Peyer's patch (tissue), 4 donors: ENCODE measurements at regions not wholly inside any gene's neighbourhood (a gene's known extent, or its start where the extent isn't known, plus 50 kb on each side); places are given as distances from the start of the nearest gene placed in this dataset.

Source experiments
- DNase-seq, 3 donors: peaks; one replicate each; pipeline ENCODE4 v3.0.0-alpha.2; 2017 to 2019
- H3K27ac ChIP-seq, 4 donors: fragments of 200-600 bp; sonication (generic); one replicate each; pipeline ENCODE4 v1.5.1; 2016 to 2019
- H3K27me3 ChIP-seq, 2 donors: fragments of 200-600 bp; sonication (generic); one replicate each; pipeline ENCODE4 v1.5.1; 2019
- H3K36me3 ChIP-seq, 3 donors: fragments of 200-600 bp; sonication (generic); one replicate each; pipeline ENCODE4 v1.5.1; 2016 to 2019
- H3K4me1 ChIP-seq, 4 donors: fragments of 200-600 bp; sonication (generic); one replicate each; pipeline ENCODE4 v1.5.1; 2016 to 2019
- H3K4me3 ChIP-seq, 4 donors: fragments of 200-600 bp; sonication (generic); 1 replicate in 3 of 4; 2 replicates in 1 of 4; pipeline ENCODE4 v1.5.1; 2016 to 2019; ENCODE audit warnings: mild to moderate bottlenecking in 1 of 4
- H3K9me3 ChIP-seq, 4 donors: fragments of 200-600 bp; sonication (generic); one replicate each; pipeline ENCODE4 v1.5.1; 2016 to 2019; ENCODE audit warnings: mild to moderate bottlenecking in 1 of 4
- CTCF ChIP-seq, 6 experiments: fragments of 450-650 bp in 4 of 6; fragments of 200-600 bp in 2 of 6; sonication (generic) in 1 of 6; IDR thresholded peaks; one replicate each; pipeline ENCODE4 v1.5.1; 2017 to 2019; ENCODE audit warnings: antibody characterized with exemption in 6 of 6, mild to moderate bottlenecking in 3 of 6, moderate library complexity in 1 of 6
- POLR2A ChIP-seq, 2 donors: fragments of 450-650 bp; IDR thresholded peaks; one replicate each; pipeline ENCODE4 v1.5.1; 2017; ENCODE audit warnings: antibody characterized with exemption in 2 of 2, mild to moderate bottlenecking in 2 of 2, moderate library complexity in 2 of 2

- Histone ChIP-seq H3K27me3 (no peaks in the 10 kb centered on the region), H3K4me3 (no peak overlapping the region), H3K9me3 (no peaks in the 10 kb centered on the region), H3K27ac (no peak overlapping the region), H3K36me3 (peaks cover 0 to 12% (median 0%) of the 10 kb centered on the region in 3 donors), H3K4me1 (no peaks in the 10 kb centered on the region)
- DNase-seq, result no peak
- TF ChIP-seq CTCF (IDR thresholded peaks at IDR 0.05) (no peak), POLR2A (IDR thresholded peaks at IDR 0.05) (no peak)
These were observed 310.1 kb upstream of the RGS6 start for GRCh38 chr14:71621980-71622605.

- H3K36me3 ChIP-seq, result peaks cover 0 to 12% (median 0%) of the 10 kb centered on the region in 3 donors
- H3K27ac ChIP-seq, result no peak overlapping the region
- no peaks in the 10 kb centered on the region for H3K27me3 ChIP-seq
- H3K4me1 ChIP-seq, result no peaks in the 10 kb centered on the region
- no peak overlapping the region for H3K4me3 ChIP-seq
- DNase-seq, result no peak
- no peaks in the 10 kb centered on the region for H3K9me3 ChIP-seq
- TF ChIP-seq POLR2A (IDR thresholded peaks at IDR 0.05) (no peak), CTCF (IDR thresholded peaks at IDR 0.05) (no peak)
These were observed 308.3 kb upstream of the RGS6 start for GRCh38 chr14:71623939-71624338.

GRCh38 chr14:71625175-71625574, 307.1 kb upstream of the RGS6 start:
- no peak for TF ChIP-seq CTCF (IDR thresholded peaks at IDR 0.05)
- TF ChIP-seq POLR2A (IDR thresholded peaks at IDR 0.05), result no peak
- H3K4me3 ChIP-seq, result no peak overlapping the region
- peaks cover 0 to 10% (median 0%) of the 10 kb centered on the region in 3 donors for H3K36me3 ChIP-seq
- H3K27ac ChIP-seq, result no peak overlapping the region
- no peaks in the 10 kb centered on the region for H3K27me3 ChIP-seq
- H3K4me1 ChIP-seq, result no peaks in the 10 kb centered on the region
- no peak for DNase-seq
- H3K9me3 ChIP-seq, result no peaks in the 10 kb centered on the region

GRCh38 chr14:71625891-71626701, 306.1 kb upstream of the RGS6 start:
- no peak overlapping the region for H3K4me3 ChIP-seq
- no peaks in the 10 kb centered on the region for H3K4me1 ChIP-seq
- H3K27ac ChIP-seq, result no peak overlapping the region
- DNase-seq, result no peak
- H3K36me3 ChIP-seq, result peaks cover 0 to 6% (median 0%) of the 10 kb centered on the region in 3 donors
- H3K27me3 ChIP-seq, result no peaks in the 10 kb centered on the region
- no peak for TF ChIP-seq POLR2A (IDR thresholded peaks at IDR 0.05)
- no peak for TF ChIP-seq CTCF (IDR thresholded peaks at IDR 0.05)
- H3K9me3 ChIP-seq, result no peaks in the 10 kb centered on the region

- Histone ChIP-seq H3K27me3 (no peaks in the 10 kb centered on the region), H3K4me3 (no peak overlapping the region), H3K4me1 (no peaks in the 10 kb centered on the region), H3K36me3 (peaks cover 0 to 6% (median 0%) of the 10 kb centered on the region in 3 donors), H3K9me3 (no peaks in the 10 kb centered on the region), H3K27ac (no peak overlapping the region)
- TF ChIP-seq POLR2A (IDR thresholded peaks at IDR 0.05) (no peak), CTCF (IDR thresholded peaks at IDR 0.05) (no peak)
- DNase-seq, result no peak
These were observed 303.8 kb upstream of the RGS6 start for GRCh38 chr14:71628433-71628832.
